K562 (cell line): ENCODE measurements at regions not wholly inside any gene's neighbourhood (a gene's known extent, or its start where the extent isn't known, plus 50 kb on each side); places are given as distances from the start of the nearest gene placed in this dataset.

Experiments
- ARNT ChIP-seq, 2 experiments: fragments of 450-650 bp; IDR thresholded peaks; 2 replicates each; pipeline ENCODE4 v1.6.1; 2016; ENCODE audit warnings: mild to moderate bottlenecking in 1 of 2
- CBFB ChIP-seq: sonication (generic); formaldehyde crosslinking; IDR thresholded peaks from 2 replicates; pipeline ENCODE4 v1.4.0; 2020; ENCODE audit warnings: mild to moderate bottlenecking, missing genetic modification reagents
- FOSL1 ChIP-seq: fragments of 200-800 bp; sonication (Bioruptor generic); conservative IDR thresholded peaks from 2 replicates; pipeline ENCODE4 v1.6.1; 2016; ENCODE audit warnings: missing genetic modification characterization, missing compliant biosample characterization
- MIER1 ChIP-seq: fragments of 450-650 bp; IDR thresholded peaks from 2 replicates; pipeline ENCODE4 v1.6.1; 2016; ENCODE audit warnings: antibody characterized with exemption, mild to moderate bottlenecking, low read depth
- NR3C1 ChIP-seq: sonication (generic); formaldehyde crosslinking; IDR thresholded peaks from 2 replicates; pipeline ENCODE4 v1.8.1; 2022; ENCODE audit warnings: missing genetic modification reagents
- NR4A1 ChIP-seq, 2 experiments: fragments of 250-450 bp in 1 of 2; fragments of 450-650 bp in 1 of 2; sonication (Bioruptor Pico) in 1 of 2; IDR thresholded peaks; 2 replicates each; pipeline versions ENCODE4 v1.4.0 to v1.6.1; 2016 to 2020; ENCODE audit warnings: mild to moderate bottlenecking in 2 of 2, missing compliant biosample characterization in 1 of 2, missing genetic modification characterization in 1 of 2, moderate library complexity in 1 of 2
- PHB ChIP-seq: fragments of 250-450 bp; sonication (Bioruptor Pico); IDR thresholded peaks from 2 replicates; pipeline ENCODE4 v1.5.0; 2021
- RBM39 ChIP-seq: fragments of 200-400 bp; formaldehyde crosslinking; optimal IDR thresholded peaks from 2 replicates; pipeline ENCODE3; 2018; ENCODE audit warnings: low read depth, low read length
- SOX6 ChIP-seq: fragments of 450-650 bp; IDR thresholded peaks from 2 replicates; pipeline ENCODE4 v1.6.1; 2014; ENCODE audit warnings: mild to moderate bottlenecking
- ZFP30 ChIP-seq: fragments of 250-450 bp; sonication (Bioruptor Pico); IDR thresholded peaks from 2 replicates; pipeline ENCODE4 v1.8.0; 2022; ENCODE audit warnings: moderate library complexity, mild to moderate bottlenecking, inconsistent platforms, borderline replicate concordance
- ZNF232 ChIP-seq: sonication (generic); formaldehyde crosslinking; IDR thresholded peaks from 2 replicates; pipeline ENCODE4 v1.8.0; 2022; ENCODE audit warnings: mild to moderate bottlenecking, missing genetic modification reagents
- ZNF311 ChIP-seq: fragments of 250-450 bp; sonication (Bioruptor Pico); IDR thresholded peaks from 2 replicates; pipeline ENCODE4 v1.4.0; 2020; ENCODE audit warnings: mild to moderate bottlenecking, moderate library complexity
- ZNF324 ChIP-seq: fragments of 250-450 bp; sonication (Bioruptor Pico); IDR thresholded peaks from 2 replicates; pipeline ENCODE4 v1.4.0; 2020; ENCODE audit warnings: mild to moderate bottlenecking
- ZNF717 ChIP-seq: fragments of 250-450 bp; sonication (Bioruptor Pico); IDR thresholded peaks from 2 replicates; pipeline ENCODE4 v1.5.0; 2021
- TF ChIP-seq, protein P1 (sequence below): fragments of 450-650 bp; IDR thresholded peaks from 2 replicates; pipeline ENCODE4 v1.6.1; 2016; ENCODE audit warnings: borderline replicate concordance
- TF ChIP-seq, protein P2 (sequence below): sonication (generic); formaldehyde crosslinking; IDR thresholded peaks from 2 replicates; pipeline ENCODE4 v1.8.0; 2022; ENCODE audit warnings: mild to moderate bottlenecking, missing genetic modification reagents
- TF ChIP-seq, protein P3 (sequence below): fragments of 250-450 bp; sonication (Bioruptor Pico); IDR thresholded peaks from 2 replicates; pipeline ENCODE4 v1.8.0; 2022; ENCODE audit warnings: inconsistent platforms
- TF ChIP-seq, protein P4 (sequence below), 2 experiments: fragments of 250-450 bp in 1 of 2; fragments of 450-650 bp in 1 of 2; sonication (Bioruptor Pico) in 1 of 2; IDR thresholded peaks; 2 replicates each; pipeline versions ENCODE4 v1.6.1 to v1.8.0; 2016 to 2021; ENCODE audit warnings: mild to moderate bottlenecking in 2 of 2, moderate library complexity in 2 of 2, missing compliant biosample characterization in 1 of 2, missing genetic modification characterization in 1 of 2
- TF ChIP-seq, protein P5 (sequence below): fragments of 450-650 bp; IDR thresholded peaks from 2 replicates; pipeline ENCODE4 v1.6.1; 2016; ENCODE audit warnings: antibody characterized with exemption
- TF ChIP-seq, protein P6 (sequence below): sonication (generic); formaldehyde crosslinking; IDR thresholded peaks from 2 replicates; pipeline ENCODE4 v1.8.1; 2023; ENCODE audit warnings: mild to moderate bottlenecking, missing genetic modification reagents

DNA sequence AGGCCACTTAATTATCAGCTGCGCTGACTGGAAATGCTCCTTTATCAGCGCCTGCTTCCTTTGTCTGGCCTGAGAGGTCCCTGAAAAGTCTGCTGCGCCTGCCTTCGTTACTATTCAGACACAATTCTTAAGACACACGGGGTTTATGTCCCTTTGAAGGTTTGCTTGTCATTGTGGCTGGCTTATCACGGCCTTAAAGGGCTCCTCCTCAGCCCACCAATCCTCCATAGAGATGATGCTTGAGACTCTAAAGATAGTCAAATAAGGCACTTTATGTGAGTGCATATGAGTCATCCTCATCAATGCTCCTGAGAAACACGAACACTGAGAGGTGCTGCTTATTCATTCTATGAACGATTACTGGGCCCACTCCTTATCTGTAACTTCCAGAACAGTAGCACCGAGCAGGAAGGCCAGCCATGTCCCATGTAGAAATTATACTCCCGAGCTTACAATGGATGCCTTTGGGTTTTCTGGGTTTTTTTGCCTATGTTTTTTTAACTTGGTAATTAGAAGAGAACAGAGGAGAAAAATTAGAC is 1268.2 kb upstream of the TMEM132C start (continued):
- TF ChIP-seq, protein P1, sequence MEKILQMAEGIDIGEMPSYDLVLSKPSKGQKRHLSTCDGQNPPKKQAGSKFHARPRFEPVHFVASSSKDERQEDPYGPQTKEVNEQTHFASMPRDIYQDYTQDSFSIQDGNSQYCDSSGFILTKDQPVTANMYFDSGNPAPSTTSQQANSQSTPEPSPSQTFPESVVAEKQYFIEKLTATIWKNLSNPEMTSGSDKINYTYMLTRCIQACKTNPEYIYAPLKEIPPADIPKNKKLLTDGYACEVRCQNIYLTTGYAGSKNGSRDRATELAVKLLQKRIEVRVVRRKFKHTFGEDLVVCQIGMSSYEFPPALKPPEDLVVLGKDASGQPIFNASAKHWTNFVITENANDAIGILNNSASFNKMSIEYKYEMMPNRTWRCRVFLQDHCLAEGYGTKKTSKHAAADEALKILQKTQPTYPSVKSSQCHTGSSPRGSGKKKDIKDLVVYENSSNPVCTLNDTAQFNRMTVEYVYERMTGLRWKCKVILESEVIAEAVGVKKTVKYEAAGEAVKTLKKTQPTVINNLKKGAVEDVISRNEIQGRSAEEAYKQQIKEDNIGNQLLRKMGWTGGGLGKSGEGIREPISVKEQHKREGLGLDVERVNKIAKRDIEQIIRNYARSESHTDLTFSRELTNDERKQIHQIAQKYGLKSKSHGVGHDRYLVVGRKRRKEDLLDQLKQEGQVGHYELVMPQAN = no peak
- TF ChIP-seq NR4A1 (CRISPR knock-in tag; IDR thresholded peaks at IDR 0.05) (no peak), NR4A1 (tag; IDR thresholded peaks at IDR 0.05) (no peak), FOSL1 (peak; percentile 100), SOX6 (peak; percentile 98), PHB (CRISPR knock-in tag) (no peak), ARNT (IDR thresholded peaks at IDR 0.05) (peak; percentile 97), MIER1 (peak; percentile 73), CBFB (CRISPR knock-in tag) (peak; percentile 80), ZNF311 (CRISPR knock-in tag) (no peak), ZNF232 (no peak), ZNF717 (CRISPR knock-in tag) (no peak), ZNF324 (no peak), RBM39 (no peak), NR3C1 (no peak), ZFP30 (CRISPR knock-in tag) (no peak)
- TF ChIP-seq, protein P2, sequence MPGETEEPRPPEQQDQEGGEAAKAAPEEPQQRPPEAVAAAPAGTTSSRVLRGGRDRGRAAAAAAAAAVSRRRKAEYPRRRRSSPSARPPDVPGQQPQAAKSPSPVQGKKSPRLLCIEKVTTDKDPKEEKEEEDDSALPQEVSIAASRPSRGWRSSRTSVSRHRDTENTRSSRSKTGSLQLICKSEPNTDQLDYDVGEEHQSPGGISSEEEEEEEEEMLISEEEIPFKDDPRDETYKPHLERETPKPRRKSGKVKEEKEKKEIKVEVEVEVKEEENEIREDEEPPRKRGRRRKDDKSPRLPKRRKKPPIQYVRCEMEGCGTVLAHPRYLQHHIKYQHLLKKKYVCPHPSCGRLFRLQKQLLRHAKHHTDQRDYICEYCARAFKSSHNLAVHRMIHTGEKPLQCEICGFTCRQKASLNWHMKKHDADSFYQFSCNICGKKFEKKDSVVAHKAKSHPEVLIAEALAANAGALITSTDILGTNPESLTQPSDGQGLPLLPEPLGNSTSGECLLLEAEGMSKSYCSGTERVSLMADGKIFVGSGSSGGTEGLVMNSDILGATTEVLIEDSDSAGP (CRISPR knock-in tag) = no peak
- TF ChIP-seq, protein P3, sequence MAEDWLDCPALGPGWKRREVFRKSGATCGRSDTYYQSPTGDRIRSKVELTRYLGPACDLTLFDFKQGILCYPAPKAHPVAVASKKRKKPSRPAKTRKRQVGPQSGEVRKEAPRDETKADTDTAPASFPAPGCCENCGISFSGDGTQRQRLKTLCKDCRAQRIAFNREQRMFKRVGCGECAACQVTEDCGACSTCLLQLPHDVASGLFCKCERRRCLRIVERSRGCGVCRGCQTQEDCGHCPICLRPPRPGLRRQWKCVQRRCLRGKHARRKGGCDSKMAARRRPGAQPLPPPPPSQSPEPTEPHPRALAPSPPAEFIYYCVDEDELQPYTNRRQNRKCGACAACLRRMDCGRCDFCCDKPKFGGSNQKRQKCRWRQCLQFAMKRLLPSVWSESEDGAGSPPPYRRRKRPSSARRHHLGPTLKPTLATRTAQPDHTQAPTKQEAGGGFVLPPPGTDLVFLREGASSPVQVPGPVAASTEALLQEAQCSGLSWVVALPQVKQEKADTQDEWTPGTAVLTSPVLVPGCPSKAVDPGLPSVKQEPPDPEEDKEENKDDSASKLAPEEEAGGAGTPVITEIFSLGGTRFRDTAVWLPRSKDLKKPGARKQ = no peak
- TF ChIP-seq, protein P4, sequence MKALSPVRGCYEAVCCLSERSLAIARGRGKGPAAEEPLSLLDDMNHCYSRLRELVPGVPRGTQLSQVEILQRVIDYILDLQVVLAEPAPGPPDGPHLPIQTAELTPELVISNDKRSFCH (CRISPR knock-in tag; IDR thresholded peaks at IDR 0.05) = no peak
- TF ChIP-seq, protein P4 (tag; IDR thresholded peaks at IDR 0.05) = 0 out of 2 replicates have a peak, but pooled peaks have one; percentile 53
- TF ChIP-seq, protein P5, sequence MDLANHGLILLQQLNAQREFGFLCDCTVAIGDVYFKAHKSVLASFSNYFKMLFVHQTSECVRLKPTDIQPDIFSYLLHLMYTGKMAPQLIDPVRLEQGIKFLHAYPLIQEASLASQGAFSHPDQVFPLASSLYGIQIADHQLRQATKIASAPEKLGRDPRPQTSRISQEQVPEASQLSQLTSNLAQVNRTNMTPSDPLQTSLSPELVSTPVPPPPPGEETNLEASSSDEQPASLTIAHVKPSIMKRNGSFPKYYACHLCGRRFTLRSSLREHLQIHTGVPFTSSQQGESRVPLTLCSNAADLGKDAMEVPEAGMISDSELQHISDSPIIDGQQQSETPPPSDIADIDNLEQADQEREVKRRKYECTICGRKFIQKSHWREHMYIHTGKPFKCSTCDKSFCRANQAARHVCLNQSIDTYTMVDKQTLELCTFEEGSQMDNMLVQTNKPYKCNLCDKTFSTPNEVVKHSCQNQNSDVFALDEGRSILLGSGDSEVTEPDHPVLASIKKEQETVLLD = peak; percentile 64; the same call in 1 of the 2 replicates
- TF ChIP-seq, protein P6, sequence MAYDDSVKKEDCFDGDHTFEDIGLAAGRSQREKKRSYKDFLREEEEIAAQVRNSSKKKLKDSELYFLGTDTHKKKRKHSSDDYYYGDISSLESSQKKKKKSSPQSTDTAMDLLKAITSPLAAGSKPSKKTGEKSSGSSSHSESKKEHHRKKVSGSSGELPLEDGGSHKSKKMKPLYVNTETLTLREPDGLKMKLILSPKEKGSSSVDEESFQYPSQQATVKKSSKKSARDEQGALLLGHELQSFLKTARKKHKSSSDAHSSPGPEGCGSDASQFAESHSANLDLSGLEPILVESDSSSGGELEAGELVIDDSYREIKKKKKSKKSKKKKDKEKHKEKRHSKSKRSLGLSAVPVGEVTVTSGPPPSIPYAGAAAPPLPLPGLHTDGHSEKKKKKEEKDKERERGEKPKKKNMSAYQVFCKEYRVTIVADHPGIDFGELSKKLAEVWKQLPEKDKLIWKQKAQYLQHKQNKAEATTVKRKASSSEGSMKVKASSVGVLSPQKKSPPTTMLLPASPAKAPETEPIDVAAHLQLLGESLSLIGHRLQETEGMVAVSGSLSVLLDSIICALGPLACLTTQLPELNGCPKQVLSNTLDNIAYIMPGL (CRISPR knock-in tag) = no peak
